ENCODE measurements at regions not wholly inside any gene's neighbourhood (a gene's known extent, or its start where the extent isn't known, plus 50 kb on each side); places are given as distances from the start of the nearest gene placed in this dataset.
"Not testable (repeated sequence)": the region's sequence is repeated elsewhere in the genome, so short reads cannot be mapped to it uniquely, and the experiment has no call there.

- no peak for DNase-seq
Observed at GRCh38 chr16:52386694-52387093, 160.2 kb downstream of the TOX3 start.

GRCh38 chr16:52384378-52384777 lies 162.6 kb downstream of the TOX3 start:
- DNase-seq: no peak

GRCh38 chr16:52383640-52384292 lies 163.2 kb downstream of the TOX3 start:
- DNase-seq: no peak

- no peak for DNase-seq
Observed at GRCh38 chr16:52383119-52383518, 163.8 kb downstream of the TOX3 start.

GRCh38 chr16:52379551-52379950 lies 167.4 kb downstream of the TOX3 start:
- no peak for DNase-seq

GRCh38 chr16:52376676-52377280 lies 170.2 kb downstream of the TOX3 start:
- no peak for DNase-seq

- no peak for DNase-seq
Observed at GRCh38 chr16:52372313-52372712, 174.6 kb downstream of the TOX3 start.

GRCh38 chr16:52368859-52369258 lies 178.1 kb downstream of the TOX3 start:
- no peak for DNase-seq

- no peak for DNase-seq
Observed at GRCh38 chr16:52367821-52368220, 179.1 kb downstream of the TOX3 start.

GRCh38 chr16:52366983-52367382 lies 180.0 kb downstream of the TOX3 start:
- DNase-seq: no peak

- no peak for DNase-seq
Observed at GRCh38 chr16:52364500-52364899, 182.4 kb downstream of the TOX3 start.

- no peak for DNase-seq
Observed at GRCh38 chr16:52363082-52363481, 183.9 kb downstream of the TOX3 start.

- DNase-seq: no peak
Observed at GRCh38 chr16:52357711-52358110, 189.2 kb downstream of the TOX3 start.

GRCh38 chr16:52353249-52353648 lies 193.7 kb downstream of the TOX3 start:
- DNase-seq: no peak

GRCh38 chr16:52351451-52351850 lies 195.5 kb downstream of the TOX3 start:
- no peak for DNase-seq

- no peak for DNase-seq
Observed at GRCh38 chr16:52350031-52350642, 196.8 kb downstream of the TOX3 start.

GRCh38 chr16:52346709-52347108 lies 200.2 kb downstream of the TOX3 start:
- DNase-seq: no peak

GRCh38 chr16:52333673-52334072 lies 213.3 kb downstream of the TOX3 start:
- not testable (repeated sequence) for DNase-seq

GRCh38 chr16:52320930-52321439 lies 226.0 kb downstream of the TOX3 start:
- DNase-seq: no peak

- no peak for DNase-seq
Observed at GRCh38 chr16:52318302-52319009, 228.5 kb downstream of the TOX3 start.

- DNase-seq: no peak
Observed at GRCh38 chr16:52316241-52316640, 230.7 kb downstream of the TOX3 start.

GRCh38 chr16:52312716-52313115 lies 234.2 kb downstream of the TOX3 start:
- no peak for DNase-seq

All from activated CD8-positive, alpha-beta memory T cell treated with anti-CD3 and anti-CD28 coated beads, Interleukin-2, amount 50 U/mL, for 4 hours (primary cell).